HFFc6 (cell line): ENCODE measurements at regions not wholly inside any gene's neighbourhood (a gene's known extent, or its start where the extent isn't known, plus 50 kb on each side); places are given as distances from the start of the nearest gene placed in this dataset.
A peak's percentile ranks its signal among the peaks of the same experiment; 100 is the strongest.
"Not testable (repeated sequence)": the region's sequence is repeated elsewhere in the genome, so short reads cannot be mapped to it uniquely, and the experiment has no call there.

Experiments used
- DNase-seq: peaks from one replicate; pipeline ENCODE4 v3.0.0-alpha.2; 2018
- H3K27ac Mint-ChIP-seq: 2 replicates; pipeline ENCODE4 v1.8.0; 2020; ENCODE audit warnings: mild to moderate bottlenecking, mixed read lengths
- H3K27me3 Mint-ChIP-seq: 2 replicates; pipeline ENCODE4 v1.8.0; 2021; ENCODE audit warnings: mild to moderate bottlenecking, moderate library complexity, mixed read lengths; ENCODE audit not compliant: insufficient read depth
- H3K36me3 Mint-ChIP-seq: 2 replicates; pipeline ENCODE4 v1.8.0; 2021; ENCODE audit warnings: low read depth, mixed read lengths
- H3K4me1 Mint-ChIP-seq: 2 replicates; pipeline ENCODE4 v1.8.0; 2020; ENCODE audit warnings: low read depth, mixed read lengths
- H3K4me3 Mint-ChIP-seq: 2 replicates; pipeline ENCODE4 v1.8.0; 2020; ENCODE audit warnings: mild to moderate bottlenecking, moderate library complexity, mixed read lengths
- H3K9me3 Mint-ChIP-seq: 2 replicates; pipeline ENCODE4 v1.8.0; 2020; ENCODE audit warnings: mild to moderate bottlenecking, mixed read lengths
- TF ChIP-seq, protein P1 (sequence below): fragments of 200-600 bp; sonication (generic); IDR thresholded peaks from 2 replicates; pipeline ENCODE4 v1.5.0; 2021; ENCODE audit warnings: antibody characterized with exemption, mild to moderate bottlenecking

GRCh38 chr3:15982243-15982642 lies 184.5 kb upstream of the ANKRD28 start:
- Mint-ChIP-seq H3K4me1 (peaks cover 69% of the 10 kb centered on the region), H3K9me3 (peaks cover 11% of the 10 kb centered on the region), H3K27me3 (no peaks in the 10 kb centered on the region), H3K27ac (peak overlapping the region; percentile 97), H3K36me3 (peaks cover 20% of the 10 kb centered on the region), H3K4me3 (peak overlapping the region; percentile 82)
- TF ChIP-seq, protein P1, sequence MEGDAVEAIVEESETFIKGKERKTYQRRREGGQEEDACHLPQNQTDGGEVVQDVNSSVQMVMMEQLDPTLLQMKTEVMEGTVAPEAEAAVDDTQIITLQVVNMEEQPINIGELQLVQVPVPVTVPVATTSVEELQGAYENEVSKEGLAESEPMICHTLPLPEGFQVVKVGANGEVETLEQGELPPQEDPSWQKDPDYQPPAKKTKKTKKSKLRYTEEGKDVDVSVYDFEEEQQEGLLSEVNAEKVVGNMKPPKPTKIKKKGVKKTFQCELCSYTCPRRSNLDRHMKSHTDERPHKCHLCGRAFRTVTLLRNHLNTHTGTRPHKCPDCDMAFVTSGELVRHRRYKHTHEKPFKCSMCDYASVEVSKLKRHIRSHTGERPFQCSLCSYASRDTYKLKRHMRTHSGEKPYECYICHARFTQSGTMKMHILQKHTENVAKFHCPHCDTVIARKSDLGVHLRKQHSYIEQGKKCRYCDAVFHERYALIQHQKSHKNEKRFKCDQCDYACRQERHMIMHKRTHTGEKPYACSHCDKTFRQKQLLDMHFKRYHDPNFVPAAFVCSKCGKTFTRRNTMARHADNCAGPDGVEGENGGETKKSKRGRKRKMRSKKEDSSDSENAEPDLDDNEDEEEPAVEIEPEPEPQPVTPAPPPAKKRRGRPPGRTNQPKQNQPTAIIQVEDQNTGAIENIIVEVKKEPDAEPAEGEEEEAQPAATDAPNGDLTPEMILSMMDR, result no peak
- DNase-seq, result no peak

DNA sequence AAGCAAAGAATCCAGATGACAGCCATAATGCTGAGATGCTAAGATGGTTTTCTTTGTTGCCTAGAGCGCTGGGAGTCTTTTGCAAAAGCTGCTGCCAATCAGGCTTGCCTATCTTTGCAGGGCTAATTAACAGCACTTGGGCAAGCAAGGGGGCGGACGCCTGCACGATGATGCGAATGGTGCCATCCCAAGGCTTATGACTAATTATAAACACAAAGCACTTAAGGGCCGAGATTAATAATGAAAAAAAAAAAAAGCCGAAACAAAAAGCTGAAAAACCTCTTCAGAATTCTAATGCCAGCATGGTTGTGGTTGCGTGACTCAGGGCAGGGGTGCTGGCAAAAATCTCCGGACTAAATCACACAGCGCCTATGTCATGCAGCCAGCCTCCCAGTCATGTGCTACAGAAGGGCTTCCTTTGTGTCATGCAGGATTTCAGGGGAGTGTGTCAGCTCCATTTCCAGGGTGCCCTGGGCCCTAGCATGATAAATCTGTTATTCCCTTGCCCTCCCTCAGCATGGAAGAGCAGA lies 185.0 kb upstream of the ANKRD28 start:
- H3K36me3 Mint-ChIP-seq, result peaks cover 25% of the 10 kb centered on the region
- peaks cover 16% of the 10 kb centered on the region for H3K9me3 Mint-ChIP-seq
- DNase-seq, result peak; percentile 98
- peak overlapping the region; percentile 82 for H3K4me3 Mint-ChIP-seq
- H3K4me1 Mint-ChIP-seq, result peaks cover 65% of the 10 kb centered on the region
- TF ChIP-seq, protein P1, result no peak
- peak overlapping the region; percentile 97 for H3K27ac Mint-ChIP-seq
- H3K27me3 Mint-ChIP-seq, result no peaks in the 10 kb centered on the region

DNA sequence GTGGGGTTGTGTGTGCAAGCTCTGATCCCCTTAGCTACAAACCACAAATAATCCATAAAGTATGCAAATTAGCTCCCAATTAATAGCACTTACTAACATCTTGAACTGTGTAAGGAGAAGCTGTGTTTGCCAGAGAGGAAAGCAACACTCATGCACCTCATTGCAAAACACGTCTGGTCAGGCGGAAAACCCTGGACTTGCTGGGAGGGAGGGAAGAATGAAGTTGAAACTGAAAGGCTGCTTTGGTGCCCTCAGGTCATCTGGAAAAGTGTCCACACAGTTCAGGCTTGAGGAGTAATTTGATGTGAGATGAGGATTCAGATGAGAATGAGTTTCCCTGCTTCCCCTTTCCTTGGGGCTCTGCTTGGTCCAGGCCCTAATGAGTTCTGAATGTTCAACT lies 185.5 kb upstream of the ANKRD28 start:
- Mint-ChIP-seq H3K4me3 (peak overlapping the region; percentile 82), H3K36me3 (peaks cover 26% of the 10 kb centered on the region), H3K9me3 (peaks cover 19% of the 10 kb centered on the region), H3K27ac (peak overlapping the region; percentile 97), H3K27me3 (no peaks in the 10 kb centered on the region), H3K4me1 (peaks cover 61% of the 10 kb centered on the region)
- peak; percentile 85 for DNase-seq
- TF ChIP-seq, protein P1, result no peak

DNA sequence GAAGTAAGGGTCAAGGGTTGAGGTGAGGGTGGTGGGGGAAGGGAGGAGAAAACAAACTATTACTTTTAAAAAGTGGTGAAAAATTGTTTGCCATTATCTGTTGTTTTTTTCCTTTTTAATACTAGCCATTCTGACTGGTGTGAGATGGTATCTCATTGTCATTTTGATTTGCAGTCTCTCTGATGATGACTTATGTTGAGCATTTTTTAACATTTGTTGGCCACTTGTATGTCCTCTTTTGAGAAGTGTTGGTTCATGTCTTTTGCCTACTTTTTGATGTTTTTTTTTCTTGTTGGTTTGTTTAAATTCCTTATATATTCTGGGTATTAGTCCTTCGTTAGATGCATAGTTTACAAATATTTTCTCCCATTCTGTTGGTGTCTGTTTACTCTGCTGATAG lies 185.9 kb upstream of the ANKRD28 start:
- Mint-ChIP-seq H3K4me3 (peak overlapping the region; percentile 82), H3K9me3 (peaks cover 24% of the 10 kb centered on the region), H3K36me3 (peaks cover 30% of the 10 kb centered on the region), H3K4me1 (peaks cover 61% of the 10 kb centered on the region), H3K27ac (peak overlapping the region; percentile 97), H3K27me3 (no peaks in the 10 kb centered on the region)
- peak; percentile 39 for DNase-seq
- TF ChIP-seq, protein P1, result no peak

DNA sequence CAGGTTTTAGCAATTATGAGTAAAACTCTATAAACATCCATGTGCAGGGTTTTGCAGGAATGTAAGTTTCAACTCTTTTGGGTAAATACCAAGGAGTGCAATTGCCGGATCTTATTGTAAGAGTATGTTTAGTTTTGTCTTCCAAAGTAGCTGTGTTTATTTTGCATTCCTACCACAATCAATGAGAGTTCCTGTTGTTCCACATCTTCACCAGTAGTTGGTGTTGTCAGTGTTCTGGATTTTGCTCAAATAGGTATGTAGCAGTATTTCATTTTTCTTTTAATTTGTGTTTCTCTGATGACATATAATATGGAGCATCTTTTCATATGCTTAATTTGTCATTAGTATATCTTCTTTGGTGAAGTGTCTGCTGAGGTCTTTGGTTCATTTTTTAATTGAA lies 185.1 kb upstream of the GALNT15 start:
- H3K4me3 Mint-ChIP-seq, result no peak overlapping the region
- TF ChIP-seq, protein P1, result peak; percentile 68

GRCh38 chr3:15993660-15994059 lies 180.8 kb upstream of the GALNT15 start:
- peaks cover 32% of the 10 kb centered on the region for H3K4me1 Mint-ChIP-seq
- H3K4me3 Mint-ChIP-seq, H3K27me3 Mint-ChIP-seq, H3K27ac Mint-ChIP-seq, H3K9me3 Mint-ChIP-seq, H3K36me3 Mint-ChIP-seq, DNase-seq: not testable (repeated sequence)

More for the DNA sequence above, 185.1 kb upstream of the GALNT15 start:
- no peak overlapping the region for H3K27ac Mint-ChIP-seq
- peaks cover 31% of the 10 kb centered on the region for H3K36me3 Mint-ChIP-seq
- peaks cover 33% of the 10 kb centered on the region for H3K9me3 Mint-ChIP-seq
- no peaks in the 10 kb centered on the region for H3K27me3 Mint-ChIP-seq
- H3K4me1 Mint-ChIP-seq, result peaks cover 40% of the 10 kb centered on the region
- DNase-seq, result peak; percentile 24

- H3K27ac Mint-ChIP-seq, H3K4me3 Mint-ChIP-seq, H3K9me3 Mint-ChIP-seq, H3K27me3 Mint-ChIP-seq, DNase-seq, H3K36me3 Mint-ChIP-seq: not testable (repeated sequence)
- H3K4me1 Mint-ChIP-seq, result peaks cover 14% of the 10 kb centered on the region; the same call in 1 of the 2 replicates
Observed at GRCh38 chr3:15996496-15996895, 178.0 kb upstream of the GALNT15 start.
